HS-5 (cell line): ENCODE measurements at regions not wholly inside any gene's neighbourhood (a gene's known extent, or its start where the extent isn't known, plus 50 kb on each side); places are given as distances from the start of the nearest gene placed in this dataset.
"Not testable (repeated sequence)": the region's sequence is repeated elsewhere in the genome, so short reads cannot be mapped to it uniquely, and the experiment has no call there.

Source experiments
- DNase-seq: peaks from one replicate; pipeline ENCODE4 v3.0.0-alpha.2; 2012; ENCODE audit warnings: low read depth

DNA sequence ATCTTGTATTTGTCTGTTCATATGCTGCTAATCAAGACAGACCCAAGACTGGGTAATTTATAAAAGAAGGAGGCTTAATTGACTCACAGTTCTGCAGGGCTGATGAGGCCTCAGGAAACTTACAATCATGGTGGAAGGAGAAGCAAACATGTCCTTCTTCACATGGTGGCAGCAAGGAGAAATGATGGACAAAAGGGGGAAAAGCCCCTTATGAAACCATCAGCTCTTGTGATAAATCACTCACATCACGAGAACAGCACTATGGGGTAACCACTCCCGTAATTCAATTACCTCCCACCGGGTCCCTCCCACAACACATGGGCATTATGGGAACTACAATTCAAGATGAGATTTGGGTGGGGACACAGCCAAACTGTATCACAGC is 117.0 kb downstream of the TTC6 start:
- DNase-seq = not testable (repeated sequence)

DNA sequence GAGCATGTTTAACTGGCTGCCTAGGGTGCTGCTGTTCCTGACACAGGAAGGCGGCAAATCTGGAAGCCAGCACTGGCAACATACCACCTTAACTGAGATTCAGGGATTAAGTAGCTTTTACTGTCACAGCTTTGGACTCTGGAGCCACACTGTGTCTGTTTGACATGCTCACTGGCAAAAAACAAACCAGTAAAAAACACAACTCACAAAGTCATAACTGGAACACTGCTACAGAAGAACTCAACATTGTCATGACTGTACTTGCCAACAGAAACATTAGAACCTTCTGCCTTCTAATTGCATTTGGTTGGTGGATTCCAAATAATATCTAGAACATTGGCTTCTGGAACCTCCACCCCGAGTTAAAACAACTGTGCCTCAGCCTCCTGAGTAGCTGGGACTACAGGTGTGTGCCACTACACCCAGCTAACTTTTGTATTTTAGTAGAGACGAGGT is 117.6 kb downstream of the TTC6 start:
- no peak for DNase-seq

DNA sequence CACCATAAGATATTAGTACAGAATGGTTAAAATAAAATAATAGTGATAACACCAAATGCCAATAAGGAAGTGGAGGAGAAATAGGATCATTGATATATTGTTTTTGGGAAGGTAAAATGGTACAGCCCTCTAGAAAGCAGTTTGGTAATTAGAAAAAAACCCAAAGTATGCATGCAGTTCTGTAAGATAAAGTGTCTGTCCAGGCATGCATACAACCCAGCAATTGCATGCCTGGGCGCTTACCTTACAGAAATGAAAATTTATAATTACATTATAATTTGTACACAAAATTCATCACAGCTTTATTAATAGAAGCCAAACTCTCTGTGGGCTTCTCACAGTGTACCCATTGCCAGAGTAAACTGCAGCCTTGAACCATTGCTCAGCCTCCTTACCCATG is 124.7 kb downstream of the TTC6 start:
- DNase-seq = no peak

DNA sequence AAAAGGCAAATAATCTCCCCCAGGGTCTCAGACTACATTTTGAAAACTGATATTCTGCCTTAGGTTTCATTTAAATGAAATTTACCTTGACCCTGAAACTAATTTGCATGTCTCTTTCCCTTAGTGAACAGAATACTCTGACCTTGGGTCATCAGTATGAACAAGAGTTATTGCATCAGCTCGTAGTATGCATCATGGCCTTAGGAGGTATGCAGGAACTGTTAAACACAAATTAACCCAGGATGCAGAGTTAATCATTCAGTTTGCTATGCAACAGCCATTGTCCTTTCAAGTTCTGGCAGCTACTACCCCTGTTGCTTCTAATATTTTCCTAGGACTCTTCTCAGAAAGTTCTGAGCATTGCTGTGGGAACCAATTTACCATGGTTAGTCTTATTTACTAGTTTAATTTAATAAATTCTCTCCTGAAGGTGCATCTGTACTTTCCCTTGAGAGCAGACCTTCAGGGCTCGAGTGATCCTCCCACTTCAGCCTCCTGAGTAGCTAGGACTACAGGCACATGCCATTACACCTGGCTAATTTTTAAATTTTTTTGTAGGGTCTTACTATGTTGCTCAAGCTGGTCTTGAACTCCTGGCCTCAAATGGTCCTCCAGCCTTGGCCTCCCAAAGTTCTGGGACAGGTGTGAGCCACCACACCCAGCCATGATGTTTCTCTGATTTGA is 126.7 kb downstream of the TTC6 start:
- DNase-seq = no peak

DNA sequence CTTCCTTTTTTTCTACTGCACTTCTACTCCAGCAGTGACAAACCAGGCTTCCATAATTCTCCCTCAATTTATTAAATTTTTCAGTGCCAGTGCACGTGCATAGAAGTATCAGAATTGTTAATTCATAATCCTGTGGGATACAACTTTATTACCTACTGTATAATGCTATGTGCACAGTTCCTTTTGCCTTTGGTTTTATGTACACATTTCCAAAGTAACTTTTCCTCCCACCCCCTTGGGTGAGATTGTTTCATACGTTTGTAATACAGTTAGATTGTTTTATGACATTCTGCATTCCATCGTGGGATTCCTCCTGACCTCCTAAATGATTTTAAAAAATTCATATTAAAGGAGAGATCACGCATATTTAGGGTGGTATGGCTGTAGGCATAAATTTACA is 128.1 kb downstream of the TTC6 start:
- no peak for DNase-seq

DNA sequence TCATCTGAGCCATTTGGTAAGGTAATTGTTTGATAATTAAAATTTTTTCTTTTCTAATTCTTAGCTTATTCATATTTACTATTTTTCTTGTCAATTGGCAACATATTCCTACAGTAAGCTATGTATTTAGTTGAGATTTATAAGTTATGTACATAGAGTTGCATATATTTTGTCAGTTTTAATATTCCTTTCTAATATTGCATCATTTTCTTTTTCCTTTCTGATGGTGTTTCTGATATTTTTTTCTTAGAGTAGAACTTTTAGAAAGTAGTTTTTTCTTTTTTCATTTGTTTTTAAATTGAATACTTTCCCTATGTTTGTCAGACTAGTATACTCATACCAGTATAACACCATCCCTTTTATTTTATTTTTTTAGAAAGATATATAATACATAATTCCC is 131.3 kb downstream of the TTC6 start:
- DNase-seq = no peak

DNA sequence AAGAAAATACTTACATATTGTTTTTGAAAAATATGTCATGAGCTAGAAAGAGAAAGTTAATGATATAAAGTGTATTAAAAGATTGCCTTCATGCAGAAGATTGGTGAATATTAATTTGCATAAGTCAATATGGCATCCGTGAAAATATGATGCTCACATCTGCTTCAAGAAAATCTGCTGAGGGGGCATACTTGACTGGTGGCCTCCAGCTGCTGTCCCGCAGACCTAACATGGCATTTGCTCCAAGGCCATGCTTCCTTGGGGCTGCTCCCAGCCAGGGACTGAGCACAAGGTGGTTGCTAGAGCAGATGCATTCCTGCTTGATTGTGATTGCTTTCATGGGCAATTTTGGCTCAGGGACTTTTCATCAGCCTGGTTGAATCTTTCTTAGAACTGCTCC is 133.8 kb downstream of the TTC6 start:
- no peak for DNase-seq

DNA sequence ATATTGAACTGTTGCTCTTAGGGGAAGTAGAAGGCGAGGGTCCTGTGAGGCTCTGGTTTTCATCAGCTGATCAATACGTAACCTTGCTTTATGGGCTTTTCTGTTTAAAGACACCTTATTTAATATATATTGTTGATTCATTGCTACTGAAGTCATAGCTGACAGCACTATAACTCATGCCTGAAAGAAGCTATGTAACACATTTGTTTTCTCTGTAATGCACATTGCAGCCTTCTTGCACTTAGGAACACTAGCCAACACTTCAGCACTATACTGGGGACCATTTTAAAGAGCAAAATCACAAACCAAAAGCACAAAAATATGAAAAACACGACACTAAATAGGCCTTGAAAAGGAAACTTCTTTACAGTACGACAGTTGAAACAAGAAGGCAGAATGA is 135.7 kb downstream of the TTC6 start:
- DNase-seq = no peak

DNA sequence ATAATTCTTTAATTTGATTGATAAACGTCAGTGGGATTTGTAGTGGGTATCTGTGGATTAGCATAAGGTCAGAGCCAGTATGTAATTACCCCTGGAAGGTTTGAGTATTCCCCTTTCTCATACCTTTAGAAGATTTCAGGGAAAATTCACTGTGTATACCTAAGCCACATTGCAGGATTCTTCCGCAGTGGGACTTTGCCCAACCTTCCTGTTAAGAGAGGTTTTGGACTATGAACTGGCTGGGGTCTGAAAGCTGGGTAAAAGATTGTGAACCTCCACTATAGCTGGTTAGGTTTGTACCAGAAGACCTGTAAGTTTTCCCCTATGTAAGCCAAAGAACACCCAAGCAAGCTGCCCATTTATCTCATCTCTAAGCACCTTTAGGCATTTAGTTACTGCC is 150.2 kb downstream of the TTC6 start:
- DNase-seq = no peak

DNA sequence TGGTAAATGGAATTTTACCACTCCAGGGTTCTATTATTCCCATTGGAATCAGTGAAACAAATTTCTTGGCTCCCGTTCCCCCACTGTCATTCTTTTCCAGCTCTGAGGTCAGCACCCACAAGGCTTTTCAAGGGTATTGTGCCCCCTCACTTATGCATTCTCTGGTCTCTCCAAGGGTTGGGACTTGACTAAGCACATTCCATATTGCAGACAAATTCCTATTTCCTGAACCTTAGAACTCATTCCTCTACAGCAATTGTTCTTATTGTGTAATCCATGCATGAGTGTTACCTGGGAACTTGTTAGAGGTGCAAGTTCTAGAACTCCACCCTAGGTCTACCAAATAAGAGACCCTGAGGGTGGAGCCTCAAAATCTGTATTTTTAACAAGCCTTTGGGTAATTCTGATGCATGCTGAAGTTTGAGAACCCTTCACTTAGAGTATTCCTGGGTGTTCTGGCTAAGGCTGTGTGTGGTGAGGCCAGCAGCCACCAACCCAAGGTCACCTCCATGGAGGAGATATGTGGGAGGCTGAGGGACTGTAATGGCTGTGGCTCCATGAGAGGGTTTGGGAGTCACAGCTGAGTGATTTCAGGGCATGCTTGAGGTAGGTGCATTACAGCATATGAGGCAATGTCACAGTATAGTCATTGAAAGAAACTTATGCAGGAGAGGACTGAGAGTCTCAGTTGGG is 150.9 kb downstream of the TTC6 start:
- DNase-seq = no peak

DNA sequence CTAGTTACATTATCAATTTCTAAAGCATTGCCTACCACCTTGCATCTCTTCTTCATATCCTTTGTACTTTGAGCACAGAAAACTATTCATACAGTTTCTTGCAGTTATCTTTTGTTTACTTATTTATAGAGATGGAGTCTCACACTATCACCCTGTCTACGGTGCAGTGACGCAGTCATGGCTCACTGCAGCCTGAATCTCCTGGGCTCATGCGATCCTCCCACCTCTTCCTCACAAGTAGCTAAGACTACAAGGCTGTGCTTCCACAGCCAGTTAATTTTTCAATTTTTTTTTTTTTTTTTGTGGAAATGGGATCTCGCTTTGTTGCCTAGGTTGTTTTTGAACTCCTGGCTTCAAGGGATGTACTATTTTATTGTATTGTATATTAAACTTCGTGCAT is 158.0 kb downstream of the TTC6 start:
- no peak for DNase-seq

DNA sequence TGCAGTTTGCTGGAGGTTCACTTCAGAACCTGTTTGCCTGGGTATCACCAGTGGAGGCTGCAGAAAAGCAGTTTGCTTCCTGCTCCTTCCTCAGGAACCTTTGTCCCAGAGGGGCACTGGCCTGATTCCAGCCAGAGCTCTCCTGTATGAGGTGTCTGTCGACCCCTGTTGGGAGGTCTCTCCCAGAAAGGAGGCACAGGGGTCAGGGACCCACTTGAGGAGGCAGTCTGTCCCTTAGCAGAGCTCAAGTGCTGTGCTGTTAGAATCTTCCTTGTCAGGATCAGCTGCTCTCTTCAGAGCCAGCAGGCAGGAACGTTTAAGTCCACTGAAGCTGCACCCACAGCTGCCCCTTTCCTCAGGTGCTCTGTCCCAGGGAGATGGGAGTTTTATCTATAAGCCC is 164.8 kb downstream of the TTC6 start:
- DNase-seq = not testable (repeated sequence)

DNA sequence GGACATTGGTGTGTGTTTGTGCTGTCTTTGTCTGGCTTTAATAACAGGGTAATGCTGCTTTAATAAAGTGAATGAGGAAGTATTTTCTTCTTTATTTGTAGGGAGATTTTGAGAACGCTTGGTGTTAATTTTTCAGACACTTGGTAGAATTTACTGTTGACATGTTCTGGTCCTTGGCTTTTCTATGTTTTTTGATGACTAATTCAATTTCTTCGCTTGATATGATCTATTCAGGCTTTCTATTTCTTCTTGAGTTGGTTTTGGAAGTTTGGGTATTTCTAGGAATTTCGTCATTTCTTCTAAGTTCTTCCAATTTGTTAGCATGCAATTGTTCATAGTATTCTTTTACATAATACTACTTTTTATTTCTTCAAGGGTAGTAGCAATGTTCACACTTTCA is 167.8 kb downstream of the TTC6 start:
- no peak for DNase-seq

DNA sequence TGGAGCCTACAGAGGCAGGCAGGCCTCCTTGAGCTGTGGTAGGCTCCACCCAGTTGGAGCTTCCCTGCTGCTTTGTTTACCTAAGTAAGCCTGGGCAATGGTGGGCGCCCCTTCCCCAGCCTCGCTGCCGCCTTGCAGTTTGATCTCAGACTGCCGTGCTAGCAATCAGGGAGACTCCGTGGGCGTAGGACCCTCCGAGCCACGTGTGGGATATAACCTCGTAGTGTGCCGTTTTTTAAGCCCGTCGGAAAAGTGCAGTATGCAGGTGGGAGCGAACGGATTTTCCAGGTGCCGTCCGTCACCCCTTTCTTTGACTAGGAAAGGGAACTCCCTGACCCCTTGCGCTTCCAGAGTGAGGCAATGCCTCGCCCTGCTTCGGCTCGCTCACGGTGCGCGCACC is 176.9 kb downstream of the TTC6 start:
- DNase-seq = not testable (repeated sequence)

DNA sequence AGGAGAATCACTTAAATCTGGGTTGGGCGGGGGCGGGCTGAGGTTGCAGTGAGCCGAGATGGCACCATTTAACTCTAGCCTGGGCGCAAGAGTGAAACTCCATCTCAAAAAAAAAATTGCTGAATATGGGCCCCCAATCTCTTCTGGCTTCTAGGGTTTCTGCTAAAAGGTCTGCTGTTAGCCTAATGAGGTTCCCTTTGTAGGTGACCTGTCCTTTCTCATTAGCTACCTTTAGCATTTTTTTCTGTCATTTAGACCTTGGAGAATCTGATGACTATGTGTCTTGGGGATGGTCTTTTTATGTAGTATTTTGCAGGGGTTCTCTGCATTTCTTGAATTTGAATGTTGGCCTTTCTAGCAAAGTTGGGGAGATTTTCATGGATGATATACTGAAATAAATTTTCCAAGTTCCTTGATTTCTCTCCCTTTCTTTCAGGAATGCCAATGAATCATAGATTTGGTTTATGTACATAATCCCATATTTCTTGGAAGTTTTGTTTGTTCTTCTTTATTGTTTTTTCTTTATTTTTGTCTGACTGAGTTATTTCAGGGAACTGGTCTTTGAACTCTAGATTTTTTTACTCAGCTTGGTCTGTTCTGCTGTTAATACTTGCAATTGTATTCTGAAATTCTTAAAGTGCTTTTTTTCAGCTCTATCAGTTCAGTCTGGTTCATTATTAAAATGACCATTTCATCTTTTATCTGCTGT is 181.5 kb downstream of the TTC6 start:
- DNase-seq = no peak

DNA sequence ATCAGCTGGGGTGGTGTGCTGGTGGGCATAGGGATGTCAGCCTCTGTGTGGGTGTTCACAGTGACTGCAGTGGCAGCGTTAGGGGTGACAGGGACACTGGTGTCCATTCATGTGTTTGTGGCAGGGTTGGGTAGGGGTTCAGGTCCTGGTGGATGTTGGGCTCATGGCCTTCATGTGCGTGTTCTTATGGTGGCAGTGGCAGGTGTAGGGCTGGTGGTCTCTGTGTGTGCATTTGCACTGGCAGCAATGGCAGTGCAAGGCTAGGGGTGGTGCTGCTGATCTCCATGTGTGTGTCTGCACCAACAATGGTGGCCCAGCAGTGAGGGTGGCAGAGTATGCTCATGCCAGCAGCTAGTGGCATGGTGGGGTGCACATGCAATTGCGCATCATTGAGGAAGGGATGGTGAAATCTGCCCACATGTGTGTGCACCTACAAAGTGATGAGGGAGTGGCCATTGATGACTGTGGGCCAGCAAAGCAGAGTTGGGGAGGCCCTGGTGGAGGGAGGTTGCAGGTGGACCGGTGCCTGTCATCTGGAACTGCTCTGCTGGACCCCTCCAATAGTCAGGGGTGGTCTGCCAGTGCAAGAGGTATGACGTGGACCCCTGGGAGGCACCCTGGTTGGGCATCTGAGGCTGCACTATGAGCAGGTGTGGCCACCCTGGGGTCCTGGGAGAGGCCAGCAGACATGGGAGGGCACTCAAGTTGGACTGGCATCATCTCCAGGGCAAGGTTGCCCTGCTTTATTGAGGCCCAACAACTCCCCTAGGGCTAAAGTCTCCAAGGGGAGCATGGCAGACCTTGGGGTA is 182.9 kb downstream of the TTC6 start:
- DNase-seq = no peak

DNA sequence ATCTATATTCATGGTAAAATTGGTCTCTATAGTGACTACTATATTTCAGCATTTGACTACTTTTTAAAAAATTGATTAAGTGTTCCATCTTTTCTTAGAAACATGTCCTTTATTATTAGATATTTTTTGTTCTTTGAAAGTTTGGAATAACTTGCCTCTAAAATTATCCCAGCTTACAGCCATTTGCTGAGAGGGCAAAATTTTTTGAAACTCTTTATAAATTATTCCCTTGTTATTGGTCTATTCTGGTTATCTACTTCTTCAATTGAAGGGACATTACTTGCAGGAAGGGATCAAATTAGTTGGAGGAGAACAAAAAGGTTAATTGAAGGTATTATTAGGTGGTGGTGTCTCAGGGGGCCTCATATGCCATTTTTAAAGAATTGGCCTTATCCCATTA is 184.1 kb downstream of the TTC6 start:
- DNase-seq = no peak

DNA sequence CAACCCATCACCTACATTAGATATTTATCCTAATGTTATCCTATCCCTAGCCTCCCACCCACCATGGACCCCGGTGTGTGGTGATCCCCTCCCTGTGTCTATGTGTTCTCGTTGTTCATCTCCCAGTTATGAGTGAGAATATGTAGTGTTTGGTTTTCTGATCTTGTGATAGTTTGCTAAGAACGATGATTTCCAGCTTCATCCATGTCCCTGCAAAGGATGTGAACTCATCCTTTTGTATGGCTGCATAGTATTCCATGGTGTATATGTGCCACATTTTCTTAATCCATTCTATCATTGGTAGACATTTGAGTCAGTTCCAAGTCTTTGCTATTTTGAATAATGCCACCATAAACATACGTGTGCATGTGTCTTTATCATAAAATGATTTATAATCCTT is 185.3 kb downstream of the TTC6 start:
- not testable (repeated sequence) for DNase-seq

DNA sequence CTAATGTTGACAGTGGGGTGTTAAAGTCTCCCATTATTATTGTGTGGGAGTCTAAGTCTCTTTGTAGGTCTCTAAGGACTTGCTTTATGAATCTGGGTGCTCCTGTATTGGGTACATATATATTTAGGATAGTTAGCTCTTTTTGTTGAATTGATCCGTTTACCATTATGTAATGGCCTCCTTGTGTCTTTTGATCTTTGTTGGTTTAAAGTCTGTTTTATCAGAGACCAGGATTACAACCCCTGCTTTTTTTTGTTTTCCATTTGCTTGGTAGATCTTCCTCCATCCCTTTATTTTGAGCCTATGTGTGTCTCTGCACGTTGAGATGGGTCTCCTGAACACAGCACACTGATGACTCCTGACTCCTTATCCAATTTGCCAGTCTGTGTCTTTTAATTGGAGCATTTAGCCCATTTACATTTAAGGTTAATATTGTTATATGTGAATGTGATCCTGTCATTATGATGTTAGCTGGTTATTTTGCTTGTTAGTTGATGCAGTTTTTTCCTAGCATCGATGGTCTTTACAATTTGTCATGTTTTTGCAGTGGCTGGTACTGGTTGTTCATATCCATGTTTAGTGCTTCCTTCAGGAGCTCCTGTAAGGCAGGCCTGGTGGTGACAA is 188.9 kb downstream of the TTC6 start:
- not testable (repeated sequence) for DNase-seq

DNA sequence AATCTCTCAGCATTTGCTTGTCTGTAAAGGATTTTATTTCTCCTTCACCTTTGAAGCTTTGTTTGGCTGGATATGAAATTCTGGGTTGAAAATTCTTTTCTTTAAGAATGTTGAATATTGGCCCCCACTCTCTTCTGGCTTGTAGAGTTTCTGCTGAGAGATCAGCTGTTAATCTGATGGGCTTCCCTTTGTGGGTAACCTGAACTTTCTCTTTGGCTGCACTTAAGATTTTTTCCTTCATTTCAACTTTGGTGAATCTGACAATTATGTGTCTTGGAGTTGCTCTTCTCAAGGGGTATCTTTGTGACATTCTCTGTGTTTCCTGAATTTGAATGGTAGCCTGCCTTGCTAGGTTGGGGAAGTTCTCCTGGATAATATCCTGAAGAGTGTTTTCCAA is 189.4 kb downstream of the TTC6 start:
- DNase-seq = not testable (repeated sequence)

DNA sequence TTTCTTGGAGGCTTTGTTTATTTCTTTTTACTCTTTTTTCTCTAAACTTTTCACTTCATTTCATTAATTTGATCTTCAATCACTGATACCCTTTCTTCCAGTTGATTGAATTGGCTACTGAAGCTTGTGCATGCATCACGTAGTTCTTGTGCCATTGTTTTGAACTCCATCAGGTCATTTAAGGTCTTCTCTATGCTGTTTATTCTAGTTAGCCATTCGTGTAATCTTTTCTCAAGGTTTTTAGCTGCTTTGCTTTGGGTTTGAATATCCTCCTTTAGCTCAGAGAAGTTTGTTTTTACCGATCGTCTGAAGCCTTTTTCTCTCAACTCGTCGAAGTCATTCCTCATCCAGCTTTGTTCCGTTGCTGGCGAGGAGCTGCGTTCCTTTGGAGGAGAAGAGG is 189.9 kb downstream of the TTC6 start:
- not testable (repeated sequence) for DNase-seq

DNA sequence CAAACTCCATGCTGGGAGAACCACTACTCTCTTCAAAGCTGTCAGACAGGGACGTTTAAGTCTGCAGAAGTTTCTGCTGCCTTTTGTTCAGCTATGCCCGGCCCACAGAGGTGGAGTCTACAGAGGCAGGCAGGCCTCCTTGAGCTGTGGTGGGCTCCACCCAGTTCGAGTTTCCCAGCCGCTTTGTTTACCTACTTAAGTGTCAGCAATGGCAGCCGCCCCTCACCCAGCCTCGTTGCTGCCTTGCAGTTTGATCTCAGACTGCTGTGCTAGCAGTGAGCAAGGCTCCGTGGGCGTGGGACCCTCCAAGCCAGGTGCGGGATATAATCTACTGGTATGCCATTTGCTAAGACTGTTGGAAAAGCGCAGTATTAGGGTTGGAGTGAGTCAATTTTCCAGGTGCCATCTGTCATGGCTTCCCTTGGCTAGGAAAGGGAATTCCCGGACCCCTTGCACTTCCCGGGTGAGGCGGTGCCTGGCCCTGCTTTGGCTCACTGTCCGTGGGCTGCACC is 190.7 kb downstream of the TTC6 start:
- DNase-seq = not testable (repeated sequence)
